HG03280 (cell line): ENCODE measurements at regions not wholly inside any gene's neighbourhood (a gene's known extent, or its start where the extent isn't known, plus 50 kb on each side); places are given as distances from the start of the nearest gene placed in this dataset.
"Not testable (repeated sequence)": the region's sequence is repeated elsewhere in the genome, so short reads cannot be mapped to it uniquely, and the experiment has no call there.

Experiments
- ATAC-seq: cut with Tn5 transposase; IDR thresholded peaks from one replicate; pipeline ENCODE4 v1.9.1; 2021; ENCODE audit warnings: mild to moderate bottlenecking, moderate library complexity; ENCODE audit not compliant: unreplicated experiment

DNA sequence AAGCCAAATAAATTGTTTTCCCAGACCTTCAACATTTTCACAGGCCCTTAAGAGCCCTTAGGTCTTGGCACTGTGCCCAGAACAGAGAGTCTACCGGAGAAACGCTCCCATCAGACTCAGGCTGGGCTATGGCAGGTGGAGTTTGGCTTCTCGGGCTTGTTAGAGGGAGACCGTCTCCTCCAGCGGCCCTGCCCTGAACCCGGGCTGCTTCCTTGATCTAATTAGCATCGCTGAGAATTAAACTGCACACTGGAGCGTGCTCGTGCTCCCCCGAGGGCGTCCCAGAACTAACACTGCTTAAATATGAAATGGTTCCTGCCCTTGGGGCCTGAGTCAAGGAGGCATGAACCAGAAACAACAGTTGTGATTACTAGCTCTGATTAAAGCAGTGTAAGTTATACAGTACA is 634.4 kb downstream of the MATN1 start:
- ATAC-seq = no peak

DNA sequence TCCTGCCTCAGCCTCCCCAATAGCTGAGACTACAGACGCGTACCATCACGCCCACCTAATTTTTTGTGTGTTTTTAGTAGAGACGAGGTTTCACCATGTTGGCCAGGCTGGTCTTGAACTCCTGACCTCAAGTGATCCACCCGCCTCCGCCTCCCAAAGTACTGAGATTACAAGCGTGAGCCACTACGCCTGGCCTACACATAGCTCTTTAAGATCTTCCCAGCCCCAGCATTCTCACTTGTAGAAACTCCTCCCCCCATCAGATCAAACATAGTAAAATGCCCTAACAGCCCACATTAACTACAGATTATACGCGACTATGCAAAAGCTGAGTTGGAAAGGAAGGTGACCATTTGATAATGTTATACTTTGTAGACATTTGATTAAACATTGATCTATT is 634.8 kb downstream of the MATN1 start:
- ATAC-seq = no peak

DNA sequence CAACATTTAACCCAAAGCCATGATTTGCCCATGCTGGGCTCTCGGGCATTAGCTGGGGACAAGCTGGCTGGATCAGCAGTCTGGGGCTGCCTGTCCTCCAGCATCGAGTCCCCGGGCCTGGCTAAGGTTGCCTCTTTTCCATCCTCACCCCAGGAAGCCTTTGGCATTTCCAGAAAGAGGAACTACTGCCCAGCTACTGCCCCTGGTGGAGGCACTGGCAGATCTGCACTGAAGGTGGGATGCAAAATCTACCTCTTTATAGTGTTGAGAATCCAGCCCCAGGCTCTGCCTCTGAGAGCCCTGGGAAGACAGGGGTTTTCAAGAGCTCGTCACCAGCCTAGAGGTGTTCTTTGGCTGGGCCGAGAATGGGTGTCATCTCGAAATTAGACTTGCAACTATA is 635.9 kb downstream of the MATN1 start:
- ATAC-seq = no peak

DNA sequence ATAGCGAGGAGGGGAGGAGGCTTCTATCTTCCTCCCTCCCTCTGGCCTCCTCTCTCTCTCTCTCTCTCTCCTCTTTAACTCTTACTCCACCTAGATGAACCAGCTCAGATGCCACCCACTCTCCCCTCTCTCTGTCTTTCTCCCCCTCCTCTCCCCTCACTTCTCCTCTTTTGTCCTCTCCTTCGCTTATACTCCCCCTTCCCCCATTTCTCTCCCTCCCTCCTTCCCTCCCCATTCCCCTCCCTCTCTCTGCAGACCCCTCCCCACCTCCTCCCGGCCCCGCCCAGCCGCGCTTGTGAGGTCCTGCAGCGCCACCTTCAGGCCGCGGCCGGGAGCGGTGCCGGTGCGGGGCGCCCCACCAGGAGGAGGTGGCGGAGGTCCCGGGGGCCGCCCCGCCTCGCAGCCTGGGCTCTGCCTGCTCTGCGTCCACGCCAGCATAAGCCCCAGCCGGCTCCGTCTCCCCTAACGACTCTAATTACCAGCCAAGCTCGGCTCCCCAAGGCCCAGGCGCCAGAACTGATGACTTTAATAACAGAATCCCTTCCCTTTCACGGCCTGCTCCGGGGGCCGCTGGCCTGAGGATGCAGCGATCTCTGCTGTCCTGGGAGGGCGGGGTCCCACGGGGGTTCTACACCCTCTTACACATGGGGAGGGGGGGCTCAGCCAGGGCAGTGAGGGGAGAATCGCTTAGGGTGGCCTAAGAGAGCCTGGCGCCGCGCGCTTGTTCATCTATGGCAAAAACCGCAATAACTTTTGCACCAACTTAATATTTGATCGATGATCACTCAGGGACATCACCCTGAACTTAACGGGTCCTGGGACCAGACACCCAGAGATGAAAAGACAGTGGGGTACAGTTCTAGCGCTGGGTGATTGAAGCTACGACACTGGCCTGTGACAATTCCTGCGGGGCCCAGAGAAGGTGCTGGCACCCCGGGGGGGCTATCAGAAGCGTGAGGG is 637.3 kb downstream of the MATN1 start:
- ATAC-seq = no peak

DNA sequence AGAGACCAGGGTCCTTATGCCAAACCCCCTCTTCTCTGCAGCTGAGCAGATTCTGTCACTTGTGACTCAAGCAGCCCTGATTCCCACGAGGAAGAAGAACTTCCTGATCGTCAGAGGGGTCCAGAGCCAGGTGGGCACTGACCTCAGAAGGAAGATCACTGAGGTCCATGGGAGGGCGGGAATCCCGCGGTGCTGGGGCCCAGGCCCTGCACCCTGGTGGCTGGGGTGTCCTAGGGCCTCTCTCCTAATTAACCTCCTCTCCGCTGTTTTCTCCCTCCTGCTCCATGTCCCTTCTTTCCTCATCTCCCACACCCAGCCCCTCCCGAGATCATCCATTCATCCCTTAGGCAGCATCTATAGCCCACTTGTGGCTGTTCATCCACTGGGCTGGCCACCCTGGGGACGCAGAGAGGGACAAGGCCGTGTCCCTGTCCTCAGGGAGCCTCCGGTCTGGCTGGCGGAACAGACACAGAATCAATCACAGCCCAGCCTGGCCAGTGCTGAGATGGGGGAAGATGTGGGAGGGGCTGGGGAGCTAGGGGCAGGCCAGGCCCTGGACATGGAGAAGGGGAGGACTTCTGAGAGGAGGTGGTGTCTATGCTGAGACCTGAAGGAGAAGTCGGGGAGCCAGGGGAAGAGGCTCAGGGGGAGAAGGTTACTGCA is 638.3 kb downstream of the MATN1 start:
- no peak for ATAC-seq

DNA sequence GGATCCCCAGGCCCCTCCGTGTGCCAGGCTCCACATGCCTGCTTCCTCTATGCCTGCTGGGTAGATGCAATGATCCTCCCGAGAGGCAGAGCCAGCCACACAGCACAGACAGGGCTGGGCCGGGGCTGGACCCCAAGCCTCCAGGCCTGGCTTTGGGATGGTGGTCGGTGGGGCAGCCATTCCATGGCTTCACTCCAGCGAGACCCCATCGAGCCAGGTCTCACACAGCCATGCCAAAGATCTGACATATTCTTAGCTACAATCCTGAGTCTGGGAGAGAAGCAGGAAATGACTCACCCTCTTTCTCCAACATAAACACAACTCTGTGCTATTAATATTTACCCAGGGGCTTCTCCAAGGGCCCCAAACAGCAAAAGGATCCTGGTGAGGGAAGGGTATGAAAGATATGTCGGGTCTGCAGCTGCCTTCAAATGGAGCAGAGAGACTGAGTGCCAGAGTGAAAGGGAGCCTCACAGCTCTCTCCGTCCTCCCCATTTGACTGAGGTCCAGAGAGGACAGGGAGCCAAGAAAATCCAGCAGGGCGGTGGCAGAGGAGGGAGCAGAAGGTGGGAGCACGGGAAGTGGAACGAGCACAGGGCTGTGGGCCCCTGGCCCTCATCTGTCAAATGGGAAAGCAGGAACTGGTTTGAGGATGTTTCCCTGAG is 639.5 kb downstream of the MATN1 start:
- ATAC-seq = no peak

DNA sequence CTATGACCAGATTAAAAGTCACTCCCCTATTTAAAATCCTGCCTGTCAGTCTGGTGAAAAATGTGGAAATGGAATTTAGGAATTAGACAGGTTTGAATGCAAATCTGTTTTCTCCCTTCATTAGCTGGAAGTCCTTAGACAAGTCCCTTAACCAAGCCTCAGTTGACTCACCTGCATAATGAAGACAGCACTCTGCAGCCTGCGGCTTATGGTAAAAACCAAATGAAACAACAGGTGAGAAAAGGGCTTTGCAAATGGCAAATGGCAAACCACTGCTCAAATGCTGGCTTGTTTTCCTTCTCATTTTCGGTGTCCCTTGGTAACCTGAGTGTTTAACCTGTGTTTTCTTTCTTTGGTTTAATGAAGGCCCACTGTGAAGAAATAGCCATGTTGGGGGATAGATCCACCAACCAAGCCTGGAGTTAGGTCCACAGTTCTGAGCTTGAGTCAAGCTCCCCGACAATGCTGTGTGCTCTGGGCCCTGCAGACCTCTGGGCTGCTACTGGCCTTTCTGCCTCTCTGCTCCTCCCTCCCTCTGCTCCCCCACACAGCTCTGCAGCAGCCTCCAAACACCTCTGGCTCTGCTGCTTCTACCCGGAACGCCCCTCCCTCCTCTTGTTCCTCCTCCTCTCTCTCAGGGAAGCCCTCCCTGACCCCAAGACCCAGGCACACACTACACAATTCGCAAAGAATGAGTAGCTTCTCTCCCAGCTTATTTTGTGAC is 641.8 kb downstream of the MATN1 start:
- no peak for ATAC-seq

DNA sequence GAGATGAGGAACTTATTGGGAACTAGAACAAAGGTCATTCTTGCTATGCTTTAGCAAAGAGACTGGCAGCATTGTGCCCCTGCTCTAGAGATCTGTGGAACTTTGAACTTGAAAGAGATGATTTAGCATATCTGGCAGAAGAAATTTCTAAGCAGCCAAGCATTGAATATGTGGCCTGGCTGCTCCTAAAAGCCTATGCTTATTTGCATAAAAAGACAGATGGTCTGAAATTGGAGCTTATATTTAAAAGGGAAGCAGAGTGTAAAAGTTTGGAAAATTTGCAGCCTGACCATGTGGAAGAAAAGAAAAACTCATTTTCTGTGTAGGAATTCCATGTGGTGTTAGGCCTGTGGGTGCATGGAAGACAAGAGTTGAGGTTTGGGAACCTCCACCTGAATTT is 647.5 kb downstream of the MATN1 start:
- ATAC-seq = not testable (repeated sequence)

DNA sequence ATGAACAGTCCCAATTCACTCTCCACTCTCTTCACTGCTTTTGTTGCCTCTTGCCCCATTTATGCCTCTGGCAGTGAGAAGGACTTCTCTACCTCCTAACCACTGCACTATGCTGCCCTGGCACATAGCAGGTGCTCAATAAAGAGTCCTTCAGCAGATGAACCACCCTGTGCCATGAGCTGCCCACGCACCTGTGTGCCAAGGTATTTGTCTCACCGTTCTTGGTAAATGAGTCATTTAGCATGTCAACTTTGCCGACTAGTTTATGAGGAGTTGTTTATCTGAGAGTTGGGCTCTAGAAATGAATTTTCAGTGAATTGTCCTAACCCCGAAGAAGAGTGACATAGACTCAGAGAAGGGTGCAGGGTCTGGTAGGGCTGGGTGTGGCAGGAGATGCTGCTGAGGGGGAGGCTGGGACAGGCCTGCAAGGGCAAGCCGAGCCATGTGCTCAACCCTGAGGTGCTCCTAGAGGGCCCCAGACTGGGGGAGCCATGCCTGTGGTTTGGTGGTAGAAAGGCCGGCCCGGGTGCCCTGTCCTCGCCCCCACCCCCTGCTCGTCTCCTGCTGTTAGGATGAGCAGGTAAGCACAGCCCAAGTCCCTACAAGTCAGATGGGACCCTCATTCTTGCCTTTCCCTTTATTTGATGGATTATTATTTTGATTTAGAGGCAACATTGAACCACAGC is 654.5 kb downstream of the MATN1 start:
- no peak for ATAC-seq

DNA sequence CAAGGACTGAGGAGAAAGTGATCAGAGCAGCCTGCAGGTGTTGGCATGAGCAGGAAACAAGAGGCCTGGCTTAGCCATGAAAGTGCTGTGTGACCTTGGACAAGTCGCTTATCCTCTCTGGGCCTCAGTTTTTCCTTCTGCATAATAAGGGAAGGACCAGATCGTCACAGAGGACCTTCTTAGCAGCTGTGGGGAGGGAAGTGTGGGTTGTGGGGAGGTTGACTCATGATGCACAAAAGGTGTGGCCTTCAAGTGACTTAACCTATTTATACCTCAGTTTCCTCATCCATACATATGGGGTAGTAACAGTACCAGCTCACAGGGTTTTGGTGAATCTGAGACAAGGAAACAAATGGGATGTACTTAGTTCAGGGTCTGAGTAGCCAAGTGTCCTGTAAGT is 658.8 kb downstream of the MATN1 start:
- no peak for ATAC-seq

DNA sequence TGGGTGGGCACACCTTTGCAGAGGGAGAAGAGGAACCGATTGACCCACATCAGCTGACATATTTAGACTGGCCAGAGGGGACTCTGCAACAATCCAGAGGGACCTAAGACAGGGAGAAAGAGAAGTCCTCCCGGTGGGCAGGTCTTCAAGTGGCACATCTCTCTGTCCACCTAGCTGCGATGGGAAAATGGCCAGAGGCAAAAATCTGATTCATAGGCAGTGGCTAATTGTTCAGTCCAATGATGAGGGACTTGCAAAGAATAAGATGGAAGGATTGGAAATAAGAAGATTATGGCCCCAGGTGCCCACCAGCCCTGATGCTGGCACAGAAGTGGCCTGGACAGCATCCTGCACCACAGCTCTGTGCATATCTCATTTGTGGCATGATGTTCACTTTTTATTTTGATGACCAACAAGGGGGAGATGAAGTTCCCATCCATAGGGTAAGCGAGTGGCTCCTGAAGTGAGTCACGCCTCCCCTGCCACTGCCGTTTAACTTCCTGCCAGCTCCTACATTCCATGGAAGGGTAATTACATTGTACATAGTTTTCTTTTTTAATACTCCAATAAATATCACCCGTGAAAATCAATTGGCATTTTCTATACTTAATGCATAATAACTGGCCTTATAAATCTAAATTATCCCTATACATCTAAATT is 659.6 kb downstream of the MATN1 start:
- no peak for ATAC-seq

DNA sequence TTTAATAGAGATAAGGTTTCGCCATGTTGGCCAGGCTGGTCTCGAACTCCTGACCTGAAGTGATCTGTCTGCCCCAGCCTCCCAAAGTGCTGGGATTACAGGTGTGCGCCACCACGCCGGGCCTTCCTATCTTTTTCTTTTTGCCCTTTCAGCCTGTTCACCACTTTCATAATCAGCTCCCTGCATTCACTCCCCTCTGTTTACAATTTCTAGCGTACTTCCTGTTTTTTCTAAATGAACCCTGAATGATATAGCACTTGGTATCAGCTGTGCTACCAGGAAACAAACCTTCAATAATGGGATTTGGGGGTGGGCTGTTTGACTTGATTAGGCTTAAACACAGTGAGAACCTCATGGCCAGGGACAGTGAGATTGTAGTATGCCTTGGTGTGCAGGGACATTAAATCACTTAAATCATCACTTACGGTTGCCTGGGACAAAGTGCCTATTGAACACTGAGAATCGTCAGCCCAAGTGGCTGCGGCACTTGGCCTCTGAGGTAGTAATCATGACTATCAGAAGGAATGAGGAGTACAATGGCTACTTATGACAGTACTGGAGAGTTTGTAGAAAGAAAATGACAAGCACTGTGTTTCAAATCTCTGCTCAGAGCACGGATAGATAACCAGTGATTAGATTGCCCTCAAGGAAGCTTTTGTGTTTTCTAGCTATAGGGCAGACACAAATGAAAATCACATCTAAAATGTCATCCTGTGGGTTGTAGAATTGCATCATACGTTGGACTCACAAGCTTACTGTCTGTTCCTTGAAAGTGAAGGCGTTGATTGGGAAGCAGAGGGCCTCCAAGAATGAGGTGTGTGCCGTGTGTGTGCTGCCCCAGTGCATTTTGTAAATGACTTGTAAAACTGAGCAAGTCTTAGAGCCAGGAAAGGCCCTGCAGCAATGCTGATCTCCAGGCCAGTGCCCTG is 661.8 kb downstream of the MATN1 start:
- no peak for ATAC-seq

DNA sequence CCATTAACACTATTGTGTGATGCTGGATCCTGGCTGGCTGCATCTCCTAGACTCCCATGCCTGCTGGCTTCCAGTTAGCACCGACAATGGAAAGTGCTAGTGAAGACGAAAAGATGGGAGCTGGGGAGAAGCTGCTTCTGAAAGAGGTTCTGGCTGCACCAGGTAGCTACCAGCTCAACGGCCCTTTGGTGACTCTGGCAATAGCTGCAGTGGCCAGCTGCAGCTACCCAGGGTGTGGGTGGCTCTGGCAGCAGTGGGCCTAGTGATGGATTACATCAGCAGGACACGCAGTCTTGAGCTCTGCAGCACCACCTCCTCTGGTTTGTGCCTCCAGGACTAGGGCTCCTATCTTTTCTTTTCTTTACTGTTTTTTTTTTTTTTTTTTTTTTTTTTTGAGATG is 662.6 kb downstream of the MATN1 start:
- no peak for ATAC-seq

DNA sequence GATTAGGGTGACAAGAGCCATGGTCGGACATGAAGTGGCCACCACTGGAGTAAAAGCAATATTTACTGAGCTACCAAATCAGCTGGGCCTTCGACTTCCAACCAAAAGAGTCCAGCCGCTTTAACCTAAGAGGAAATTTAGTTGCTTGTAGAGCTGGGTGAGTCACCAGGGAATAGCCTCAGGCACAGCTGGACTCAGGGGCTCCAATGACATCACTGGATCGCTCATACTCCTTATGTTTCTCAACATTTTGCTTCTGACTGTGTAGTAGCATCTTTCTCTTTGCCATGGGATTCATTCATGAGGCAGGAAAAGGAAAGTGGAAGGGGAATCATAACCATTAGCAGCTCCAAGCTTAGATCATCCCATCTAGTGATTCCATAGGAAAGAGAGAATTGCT is 664.4 kb downstream of the MATN1 start:
- no peak for ATAC-seq

DNA sequence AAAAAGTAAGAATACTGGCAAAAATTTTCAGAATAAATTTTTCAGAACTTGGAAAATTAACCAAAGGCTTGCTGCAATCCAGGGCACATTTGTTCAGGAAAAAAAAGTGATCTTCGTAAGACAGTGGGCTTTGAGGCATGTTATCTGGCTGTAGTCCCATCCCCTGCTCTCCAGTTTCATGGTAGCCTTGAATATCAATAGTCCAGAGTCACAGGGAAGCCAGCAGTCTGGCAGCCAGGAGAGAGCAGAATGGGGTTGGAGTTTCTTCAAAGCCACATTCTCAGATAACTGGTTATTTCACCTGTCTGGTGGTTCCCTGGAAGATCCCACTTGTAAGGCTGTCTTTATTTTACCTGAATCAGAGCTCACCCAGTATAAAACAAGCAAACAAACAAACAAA is 669.3 kb downstream of the MATN1 start:
- ATAC-seq = no peak

DNA sequence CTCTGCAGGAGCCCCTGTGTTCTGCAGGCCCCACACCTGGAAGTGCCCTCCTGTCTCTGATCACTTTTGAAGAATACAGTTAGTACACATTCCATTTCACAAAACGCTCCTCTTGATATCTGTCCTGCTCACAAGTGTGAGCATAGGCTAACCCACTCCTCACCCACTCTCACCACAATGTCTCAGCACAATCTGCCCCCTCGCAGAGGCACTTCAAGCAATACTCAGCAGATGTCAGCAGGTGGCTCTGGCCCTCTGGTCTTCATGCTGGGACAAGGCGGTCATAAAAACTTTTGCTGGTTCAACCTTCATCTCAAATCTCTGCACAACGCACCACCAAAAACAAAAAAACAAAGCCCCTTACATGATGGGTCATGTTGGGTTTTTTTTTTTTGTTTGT is 671.2 kb downstream of the MATN1 start:
- no peak for ATAC-seq

DNA sequence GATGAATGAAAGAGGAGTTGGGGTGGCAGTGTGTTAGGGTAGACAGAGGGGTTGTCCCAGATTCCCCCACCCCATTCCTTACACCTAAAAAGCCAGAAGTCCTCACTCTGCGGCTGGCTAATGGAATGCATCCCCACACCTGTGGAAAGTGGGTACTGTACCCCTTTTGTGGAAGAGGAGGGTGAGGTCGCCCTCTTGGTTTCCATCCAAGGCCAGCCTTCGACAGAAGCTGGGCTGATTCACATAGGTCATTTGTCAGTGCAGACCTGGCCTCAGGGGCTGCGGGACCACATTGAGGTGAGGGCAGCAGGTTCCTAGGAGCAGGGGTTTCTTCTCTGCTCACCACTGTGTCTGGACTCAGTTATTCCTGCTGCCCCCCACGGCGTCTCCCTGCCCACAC is 671.6 kb downstream of the MATN1 start:
- ATAC-seq = no peak

DNA sequence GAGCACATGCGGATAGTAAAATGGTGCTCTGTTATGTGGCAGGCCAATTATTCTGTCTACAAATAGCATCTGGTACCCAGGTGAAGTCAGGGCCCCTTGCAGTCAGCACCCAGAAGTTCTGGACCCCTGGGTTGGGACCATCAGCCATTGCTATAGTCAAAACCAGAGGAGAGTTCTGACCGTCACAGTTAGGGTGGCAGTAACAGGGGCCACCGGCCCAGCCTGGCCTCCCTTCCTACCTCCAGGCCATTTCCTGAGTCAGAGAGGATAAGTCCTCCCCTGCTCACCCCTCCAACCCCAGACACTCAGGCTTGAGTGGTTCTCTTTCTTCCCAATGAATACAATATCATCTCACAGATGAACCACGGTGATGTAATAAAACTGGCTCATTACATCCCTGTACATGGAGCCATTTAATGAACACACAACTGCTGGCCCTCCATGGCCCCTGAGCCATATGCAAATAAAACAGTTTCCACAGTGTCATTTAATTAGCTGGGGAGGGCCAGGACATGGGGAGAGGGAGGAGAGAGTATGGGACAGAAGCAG is 673.6 kb downstream of the MATN1 start:
- no peak for ATAC-seq

DNA sequence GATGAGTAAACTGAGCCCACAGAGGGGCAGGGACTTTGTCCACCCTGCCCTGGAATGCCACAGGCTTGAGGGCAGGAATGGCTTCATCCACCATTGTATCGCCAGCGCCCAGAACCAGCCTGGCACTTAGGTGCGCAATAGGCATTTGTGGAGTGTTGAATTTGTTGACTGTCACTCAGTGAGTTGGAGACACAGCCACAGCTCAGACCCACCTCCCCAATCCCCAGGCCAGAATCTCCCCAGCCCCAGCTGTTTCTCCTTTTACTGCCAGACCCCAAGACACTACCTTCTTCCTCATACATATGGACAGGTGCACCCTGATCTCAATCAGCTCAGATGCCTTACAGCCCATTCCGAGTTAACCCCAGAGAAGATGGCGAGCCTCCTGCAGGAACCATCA is 674.5 kb downstream of the MATN1 start:
- ATAC-seq = no peak
